GM19468 (cell line): ENCODE measurements at regions not wholly inside any gene's neighbourhood (a gene's known extent, or its start where the extent isn't known, plus 50 kb on each side); places are given as distances from the start of the nearest gene placed in this dataset.
A peak's percentile ranks its signal among the peaks of the same experiment; 100 is the strongest.

Experiments used
- ATAC-seq: cut with Tn5 transposase; IDR thresholded peaks from one replicate; pipeline ENCODE4 v1.9.1; 2021; ENCODE audit warnings: mild to moderate bottlenecking, moderate library complexity, moderate number of reproducible peaks; ENCODE audit not compliant: unreplicated experiment; ENCODE audit errors: extremely low read depth

DNA sequence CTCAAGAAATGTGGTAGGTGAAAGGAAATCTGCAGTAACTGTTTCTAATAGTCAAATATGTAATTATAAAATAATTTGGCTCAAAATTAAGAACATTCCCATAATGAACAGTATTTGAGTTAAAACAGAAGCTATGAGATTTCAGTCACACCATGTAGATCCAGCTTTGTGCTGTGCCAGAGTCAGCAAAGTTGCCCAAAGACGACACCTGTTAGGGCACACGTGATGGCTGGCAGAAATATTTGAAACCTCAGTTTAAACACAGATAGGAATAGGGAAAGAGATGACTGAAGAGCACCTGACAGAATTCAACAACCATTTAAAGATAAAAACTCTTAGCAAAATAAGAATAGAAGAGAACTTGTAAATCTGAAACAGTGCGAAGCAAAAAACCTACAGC lies 129.3 kb downstream of the CD83 start:
- ATAC-seq: no peak

DNA sequence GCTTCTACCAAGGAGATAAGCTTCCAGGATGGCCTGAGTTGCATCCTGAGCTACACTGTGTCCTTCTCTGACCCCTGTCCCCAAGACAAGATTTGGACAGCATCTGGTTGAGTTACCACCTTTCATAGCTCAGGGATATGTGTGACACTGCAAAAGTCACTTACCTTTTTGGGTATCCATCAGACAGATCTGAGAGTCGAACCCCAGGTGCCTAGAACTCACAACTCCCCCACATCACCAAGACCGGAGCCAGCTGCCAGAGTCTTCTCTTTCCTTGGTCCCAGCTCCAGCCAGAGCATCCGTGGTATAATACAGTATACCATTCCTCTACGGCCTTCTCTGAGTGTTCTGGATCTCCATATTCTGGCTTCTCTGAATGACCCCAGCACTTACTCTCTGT lies 133.0 kb downstream of the CD83 start:
- ATAC-seq: no peak

- no peak for ATAC-seq
Observed at GRCh38 chr6:14252271-14252850, 134.8 kb downstream of the CD83 start.

DNA sequence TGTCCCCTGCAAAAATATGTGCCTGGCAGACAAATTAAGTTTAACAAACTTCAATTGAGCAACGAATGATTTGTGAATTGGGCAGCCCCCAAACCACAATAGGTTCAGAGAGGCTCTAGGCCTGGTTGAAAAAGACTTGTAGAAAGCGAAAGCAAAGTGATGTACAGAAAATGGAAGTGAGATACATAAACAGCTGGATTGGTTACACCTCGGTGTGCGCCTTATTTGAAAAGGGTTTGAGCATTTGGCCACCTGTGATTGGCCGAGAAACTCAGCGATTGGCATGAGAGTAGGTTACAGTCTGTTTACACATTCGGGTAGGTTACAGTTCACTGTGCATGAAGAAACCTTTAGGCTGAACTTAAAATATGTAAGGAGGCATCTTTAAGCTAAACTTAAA lies 136.9 kb downstream of the CD83 start:
- peak; percentile 82 for ATAC-seq

GRCh38 chr6:14255916-14256315 lies 138.3 kb downstream of the CD83 start:
- no peak for ATAC-seq

GRCh38 chr6:14258117-14258516 lies 140.5 kb downstream of the CD83 start:
- ATAC-seq: no peak

DNA sequence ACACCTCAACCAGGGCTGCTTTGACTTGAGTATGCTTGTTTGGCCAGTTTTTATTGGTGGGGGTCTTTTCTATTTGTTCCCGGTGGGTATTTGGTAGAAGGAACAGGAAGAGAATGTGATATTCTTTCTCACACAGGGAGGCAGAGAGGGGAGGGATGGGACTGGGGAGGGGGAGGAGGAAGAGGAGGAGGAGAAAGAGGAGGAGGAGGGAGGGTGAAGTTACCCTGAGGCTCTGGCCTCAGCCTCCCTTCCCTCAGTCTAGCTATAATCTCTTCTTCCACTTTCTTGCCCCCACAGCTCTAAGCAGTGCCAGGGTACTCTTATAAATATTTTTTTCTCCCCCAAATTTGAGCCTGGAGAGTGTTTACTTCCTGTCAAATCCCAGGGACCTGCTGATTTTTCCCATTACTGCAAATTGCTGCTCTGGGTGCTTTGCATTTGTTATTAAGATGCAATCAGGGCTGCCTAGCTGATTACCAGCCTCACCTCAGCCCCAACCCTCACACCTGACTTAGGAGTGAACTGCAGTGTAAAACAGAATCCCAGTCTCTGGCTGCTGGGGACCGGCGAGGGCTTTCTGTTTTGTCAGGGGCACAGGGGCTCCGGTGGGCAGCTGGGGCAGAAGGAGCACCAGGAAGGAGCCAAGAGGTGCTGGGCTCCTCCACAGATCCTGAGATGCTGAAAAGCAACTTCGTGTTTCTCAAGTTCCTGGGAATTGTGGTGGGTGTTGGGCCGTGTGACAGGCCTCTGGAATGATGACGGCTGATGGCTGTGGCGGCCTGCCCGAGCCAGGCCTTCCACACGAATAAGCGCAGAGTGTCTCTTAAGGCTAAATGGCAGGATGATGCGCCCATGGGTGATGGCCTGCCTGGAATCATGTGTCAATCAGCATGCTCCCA lies 141.4 kb downstream of the CD83 start:
- ATAC-seq: no peak

- no peak for ATAC-seq
Observed at GRCh38 chr6:14259594-14260152, 142.1 kb downstream of the CD83 start.

GRCh38 chr6:14260839-14261238 lies 143.3 kb downstream of the CD83 start:
- no peak for ATAC-seq

GRCh38 chr6:14263881-14264424 lies 146.4 kb downstream of the CD83 start:
- ATAC-seq: no peak

DNA sequence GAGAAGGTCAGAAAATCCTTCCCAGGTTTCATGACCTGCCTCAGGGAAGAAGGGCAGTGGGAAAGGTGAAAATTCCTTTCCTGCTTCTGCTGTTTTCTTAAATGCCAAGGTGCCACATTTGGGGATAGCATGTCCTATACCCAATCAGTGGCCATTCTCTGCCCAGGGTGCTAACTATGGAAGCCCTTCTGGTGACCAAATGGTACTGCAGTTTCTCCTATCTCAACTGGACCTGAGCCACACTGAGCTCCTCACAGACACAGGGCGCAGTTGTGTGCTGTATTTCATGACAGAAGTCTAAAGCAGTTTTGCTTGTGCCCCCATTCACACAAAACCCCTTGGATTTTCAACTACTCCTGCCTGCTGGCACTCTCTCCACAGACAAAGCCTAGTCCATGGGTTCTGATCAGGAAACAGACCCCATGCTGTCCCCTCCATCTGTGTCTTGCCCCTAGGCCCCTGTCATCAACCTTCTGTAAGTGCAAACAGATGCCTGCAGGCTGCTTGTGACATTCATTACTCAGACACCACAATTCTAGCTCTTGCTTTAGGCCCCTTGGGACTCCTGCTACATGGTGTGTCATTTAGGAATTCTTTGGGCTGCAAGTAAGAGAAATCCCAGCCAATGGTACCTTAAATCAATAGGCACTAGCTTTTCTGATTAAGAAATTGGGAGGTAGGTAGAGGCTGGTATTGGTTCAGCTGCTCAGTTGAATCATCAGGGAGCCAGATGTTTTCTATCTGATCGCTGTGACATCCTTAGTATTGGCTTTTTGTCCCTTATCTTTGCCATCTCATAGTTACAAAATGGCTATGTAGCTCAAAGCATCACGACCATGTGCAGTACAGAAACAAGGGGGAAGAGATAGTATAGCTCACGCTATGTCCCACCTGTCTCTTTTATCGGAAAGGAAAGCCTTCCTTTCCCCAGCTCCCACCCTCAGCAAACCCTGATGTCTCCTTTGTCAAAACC lies 147.8 kb downstream of the CD83 start:
- ATAC-seq: no peak

GRCh38 chr6:14266266-14266665 lies 148.7 kb downstream of the CD83 start:
- no peak for ATAC-seq

- ATAC-seq: no peak
Observed at GRCh38 chr6:14267885-14268660, 150.5 kb downstream of the CD83 start.

- ATAC-seq: no peak
Observed at GRCh38 chr6:14269436-14269835, 151.9 kb downstream of the CD83 start.

GRCh38 chr6:14270142-14270893 lies 152.7 kb downstream of the CD83 start:
- ATAC-seq: no peak

- no peak for ATAC-seq
Observed at GRCh38 chr6:14270925-14271788, 153.6 kb downstream of the CD83 start.

GRCh38 chr6:14271789-14272736 lies 154.5 kb downstream of the CD83 start:
- no peak for ATAC-seq
